ENCODE measurements at regions not wholly inside any gene's neighbourhood (a gene's known extent, or its start where the extent isn't known, plus 50 kb on each side); places are given as distances from the start of the nearest gene placed in this dataset.
A peak's percentile ranks its signal among the peaks of the same experiment; 100 is the strongest.

GRCh38 chr18:45298986-45299385 is 316.3 kb upstream of the SLC14A2 start:
- DNase-seq (ENCODE audit: low spot score) (peak; percentile 6), ATAC-seq (peak; percentile 40; the same call in 2 of the 3 replicates)
- no peak for TF ChIP-seq CTCF (conservative IDR thresholded peaks at IDR 0.05; ENCODE audit: low read depth in 2 of 2)
- no peak for TF ChIP-seq NANOG (IDR thresholded peaks at IDR 0.05; ENCODE audit: borderline replicate concordance)
- no peak for TF ChIP-seq EZH2 (IDR thresholded peaks at IDR 0.05; ENCODE audit: low read depth, unreplicated experiment)
- no peak for TF ChIP-seq EZH2phosphoT487 (IDR thresholded peaks at IDR 0.05; ENCODE audit: unreplicated experiment)
- TF ChIP-seq REST (IDR thresholded peaks at IDR 0.05; ENCODE audit: unreplicated experiment): no peak
- no peak for TF ChIP-seq POLR2AphosphoS5 (IDR thresholded peaks at IDR 0.05; ENCODE audit: low read depth)
- Histone ChIP-seq H4K20me1 (replicated peaks; ENCODE audit: insufficient read depth) (no peaks in the 10 kb centered on the region), H3K4me3 (no peak overlapping the region), H2AFZ (no peak overlapping the region), H3K36me3 (ENCODE audit: insufficient read depth) (no peaks in the 10 kb centered on the region), H3K27me3 (ENCODE audit: insufficient read depth) (no peaks in the 10 kb centered on the region), H3K79me2 (replicated peaks; ENCODE audit: insufficient read depth) (no peaks in the 10 kb centered on the region), H3K4me2 (peak overlapping the region; percentile 1; the same call in 1 of the 2 replicates), H3K27ac (ENCODE audit: low read depth) (no peak overlapping the region), H3K9me2 (ENCODE audit: insufficient read depth) (no peaks in the 10 kb centered on the region), H3F3A (replicated peaks; ENCODE audit: low read depth) (no peaks in the 10 kb centered on the region), H3K4me1 (ENCODE audit: insufficient read depth) (peaks cover 10% of the 10 kb centered on the region; the same call in 1 of the 2 replicates)
- Mint-ChIP-seq H3K4me1 (peaks cover 3% of the 10 kb centered on the region; the same call in 1 of the 3 replicates), H3K4me3 (no peak overlapping the region), H3K27me3 (ENCODE audit: insufficient read depth, low read depth, poor library complexity) (no peaks in the 10 kb centered on the region), H3K27ac (no peak overlapping the region), H3K9me3 (no peaks in the 10 kb centered on the region), H3K36me3 (ENCODE audit: low read depth) (no peaks in the 10 kb centered on the region)

GRCh38 chr18:45303026-45303425 is 312.2 kb upstream of the SLC14A2 start:
- no peak overlapping the region for H2AFZ ChIP-seq
- ATAC-seq: no peak
- H3K9me2 ChIP-seq (ENCODE audit: insufficient read depth): no peaks in the 10 kb centered on the region; the same call in none of the 2 replicates
- TF ChIP-seq ETS1 (IDR thresholded peaks at IDR 0.05) (no peak), JUNB (IDR thresholded peaks at IDR 0.05; ENCODE audit: unreplicated experiment) (no peak), EZH2phosphoT487 (IDR thresholded peaks at IDR 0.05; ENCODE audit: unreplicated experiment) (no peak), REST (IDR thresholded peaks at IDR 0.05; ENCODE audit: unreplicated experiment) (no peak), NANOG (IDR thresholded peaks at IDR 0.05; ENCODE audit: borderline replicate concordance) (no peak), ZNF114 (CRISPR knock-in tag; IDR thresholded peaks at IDR 0.05) (no peak), STAT1 (IDR thresholded peaks at IDR 0.05; ENCODE audit: unreplicated experiment) (no peak), ZNF331 (CRISPR knock-in tag; IDR thresholded peaks at IDR 0.05; ENCODE audit: low read depth) (no peak), CTCF (conservative IDR thresholded peaks at IDR 0.05; ENCODE audit: low read depth in 2 of 2) (no peak)

More at GRCh38 chr18:45303026-45303425, 312.2 kb upstream of the SLC14A2 start:
- H3K4me1 Mint-ChIP-seq: peaks cover 3% of the 10 kb centered on the region; the same call in 1 of the 3 replicates
- peaks cover 10% of the 10 kb centered on the region; the same call in 1 of the 2 replicates for H3K4me1 ChIP-seq (ENCODE audit: insufficient read depth)
- H3K9me3 Mint-ChIP-seq: no peaks in the 10 kb centered on the region
- H4K20me1 ChIP-seq (replicated peaks; ENCODE audit: insufficient read depth): no peaks in the 10 kb centered on the region
- H3K27me3 ChIP-seq (ENCODE audit: insufficient read depth): no peaks in the 10 kb centered on the region
- H3K4me3 ChIP-seq: no peak overlapping the region
- H3K27me3 Mint-ChIP-seq (ENCODE audit: insufficient read depth, low read depth, poor library complexity): no peaks in the 10 kb centered on the region
- H3K4me2 ChIP-seq: no peak overlapping the region
- no peak overlapping the region for H3K4me3 Mint-ChIP-seq
- no peak for DNase-seq (ENCODE audit: low spot score)
- H3K36me3 ChIP-seq (ENCODE audit: insufficient read depth): no peaks in the 10 kb centered on the region
- H3K79me2 ChIP-seq (replicated peaks; ENCODE audit: insufficient read depth): no peaks in the 10 kb centered on the region
- no peak overlapping the region for H3K27ac ChIP-seq (ENCODE audit: low read depth)
- H3K36me3 Mint-ChIP-seq (ENCODE audit: low read depth): no peaks in the 10 kb centered on the region
- no peaks in the 10 kb centered on the region for H3F3A ChIP-seq (replicated peaks; ENCODE audit: low read depth)
- H3K27ac Mint-ChIP-seq: no peak overlapping the region
